CD4-positive, alpha-beta T cell treated with Interleukin-15 for 4 hours (primary cell): ENCODE measurements at regions not wholly inside any gene's neighbourhood (a gene's known extent, or its start where the extent isn't known, plus 50 kb on each side); places are given as distances from the start of the nearest gene placed in this dataset.
"Not testable (repeated sequence)": the region's sequence is repeated elsewhere in the genome, so short reads cannot be mapped to it uniquely, and the experiment has no call there.

Source experiments
- DNase-seq: peaks from one replicate; pipeline ENCODE4 v3.0.0-alpha.2; 2020; ENCODE audit warnings: low spot score

DNA sequence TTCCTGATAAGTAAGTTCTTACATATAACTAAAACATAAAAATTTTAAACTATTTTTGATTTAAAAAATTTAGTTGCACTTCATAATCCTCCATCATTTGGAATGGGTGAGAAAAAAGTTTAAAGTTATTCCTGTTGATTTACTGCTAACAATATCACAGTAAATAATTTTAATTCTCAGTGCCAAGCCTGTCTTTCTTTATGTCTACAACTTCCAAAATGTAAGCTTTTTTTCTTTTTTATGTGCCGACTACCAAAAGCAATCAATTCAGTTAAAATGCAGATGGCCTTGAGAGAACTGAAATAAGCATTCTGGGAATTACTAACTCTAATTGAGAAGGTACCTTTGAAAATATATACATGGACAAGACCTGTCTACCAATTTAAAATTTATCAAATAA is 1224.3 kb upstream of the B3GALT2 start:
- no peak for DNase-seq

DNA sequence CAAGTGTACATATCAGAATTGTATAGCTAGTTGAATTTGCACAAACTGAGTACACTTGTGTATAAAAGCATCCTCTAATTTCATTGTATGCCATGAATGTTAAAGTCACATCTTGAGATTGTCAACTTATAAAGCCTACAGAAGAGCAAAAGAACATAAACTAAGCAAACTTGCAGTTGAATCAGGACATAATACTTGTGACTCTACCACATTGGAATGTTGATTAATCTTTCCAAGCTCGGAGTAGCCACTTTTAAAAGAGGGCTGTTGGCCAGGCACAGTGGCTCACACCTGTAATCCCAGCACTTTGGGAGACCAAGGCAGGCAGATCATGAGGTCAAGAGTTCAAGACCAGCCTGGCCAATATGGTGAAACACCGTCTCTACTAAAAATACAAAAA is 1220.8 kb upstream of the B3GALT2 start:
- not testable (repeated sequence) for DNase-seq

DNA sequence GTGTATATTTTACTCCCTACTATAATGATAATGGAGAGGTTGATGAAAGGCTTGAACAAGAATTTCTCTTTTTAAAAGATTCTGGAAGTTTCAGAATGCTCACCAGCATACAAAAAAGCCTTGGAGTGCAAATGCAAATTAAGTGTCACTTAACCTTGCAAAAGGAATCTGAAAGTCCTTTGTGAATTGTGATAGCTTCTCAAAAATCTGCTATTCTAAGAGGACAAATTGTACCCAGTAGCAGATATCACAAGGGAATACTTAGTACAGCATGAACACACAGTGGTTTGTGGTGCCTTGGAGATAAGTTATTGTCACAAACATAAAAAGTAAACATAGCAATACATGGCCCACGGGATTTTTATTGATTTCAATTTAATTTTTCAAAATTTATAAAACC is 1208.3 kb upstream of the B3GALT2 start:
- no peak for DNase-seq

- DNase-seq = no peak
Observed at GRCh38 chr1:194387531-194387930, 1201.1 kb upstream of the B3GALT2 start.

DNA sequence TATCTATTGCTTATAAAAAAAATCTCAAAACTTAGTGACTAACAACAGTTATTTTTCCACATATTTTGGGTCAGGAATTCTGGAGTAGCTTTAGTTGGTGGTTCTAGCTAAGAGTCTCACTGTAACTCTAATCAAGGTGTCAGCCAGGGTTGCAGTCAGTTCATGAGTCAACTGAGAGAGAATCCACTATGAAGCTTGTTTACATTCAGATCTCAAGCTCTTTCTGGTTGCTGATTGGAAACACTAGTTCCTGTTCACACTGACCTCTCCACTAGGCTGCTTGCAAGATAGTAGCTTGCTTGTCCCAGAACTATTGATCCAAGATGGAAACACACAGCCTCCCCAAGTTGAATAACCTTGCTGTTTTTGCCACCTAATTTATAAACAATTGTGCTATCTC is 1192.1 kb upstream of the B3GALT2 start:
- no peak for DNase-seq

DNA sequence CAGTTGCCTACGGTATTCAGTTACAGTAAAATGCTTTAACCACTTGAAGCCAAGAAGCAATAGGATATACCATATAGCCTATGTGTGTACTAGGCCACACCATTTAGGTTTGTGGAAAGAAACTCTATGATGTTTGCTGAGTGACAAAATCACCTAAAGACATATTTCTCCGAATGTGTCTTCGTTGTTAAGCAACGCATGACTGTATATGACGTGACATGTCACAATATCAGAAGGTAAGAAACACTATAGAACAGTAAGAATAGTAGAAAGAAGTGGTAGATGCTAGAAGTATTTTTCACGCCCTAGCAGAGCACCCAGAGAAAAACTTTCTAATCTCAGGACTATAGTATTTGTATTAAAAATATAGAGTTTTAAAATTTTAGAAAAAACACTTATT is 1188.2 kb upstream of the B3GALT2 start:
- DNase-seq = no peak

GRCh38 chr1:194372266-194372665 is 1185.9 kb upstream of the B3GALT2 start:
- no peak for DNase-seq

DNA sequence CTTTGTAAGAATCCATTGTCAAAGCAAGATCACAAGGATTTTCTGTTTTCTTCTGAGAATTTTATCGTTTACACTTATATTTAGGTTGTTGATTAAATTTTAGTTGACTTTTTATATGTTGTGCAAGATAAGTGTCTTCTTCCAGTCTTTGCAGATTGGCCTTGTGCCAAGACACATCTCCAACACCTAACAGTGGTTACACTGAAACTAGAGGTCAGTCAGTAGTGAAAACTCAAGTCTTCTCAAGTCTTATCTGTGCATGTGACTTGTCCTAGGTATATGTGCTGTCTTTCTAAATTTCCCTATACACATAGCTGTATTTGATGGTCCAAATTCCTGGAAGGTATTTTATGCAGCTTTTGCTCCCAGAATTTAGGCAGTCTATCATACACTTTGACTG is 1183.2 kb upstream of the B3GALT2 start:
- DNase-seq = no peak

DNA sequence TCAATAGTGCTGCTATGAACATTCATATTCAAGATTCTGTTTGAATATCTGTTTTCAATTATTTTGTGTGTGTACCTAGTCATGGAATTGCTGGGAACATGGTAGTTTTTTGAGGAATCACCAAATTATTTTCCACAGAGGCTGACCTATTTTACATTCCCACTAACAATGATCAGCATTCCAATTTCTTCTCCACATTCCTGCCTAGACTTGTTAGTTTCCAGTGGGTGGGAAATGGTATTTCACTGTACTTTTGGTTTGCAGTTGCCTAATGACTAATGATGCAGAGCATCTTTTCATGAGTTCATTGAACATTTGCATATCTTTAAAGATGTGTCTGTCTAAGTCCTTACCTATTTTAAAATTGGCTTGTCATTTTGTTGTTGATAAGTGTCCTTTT is 1182.6 kb upstream of the B3GALT2 start:
- DNase-seq = no peak

DNA sequence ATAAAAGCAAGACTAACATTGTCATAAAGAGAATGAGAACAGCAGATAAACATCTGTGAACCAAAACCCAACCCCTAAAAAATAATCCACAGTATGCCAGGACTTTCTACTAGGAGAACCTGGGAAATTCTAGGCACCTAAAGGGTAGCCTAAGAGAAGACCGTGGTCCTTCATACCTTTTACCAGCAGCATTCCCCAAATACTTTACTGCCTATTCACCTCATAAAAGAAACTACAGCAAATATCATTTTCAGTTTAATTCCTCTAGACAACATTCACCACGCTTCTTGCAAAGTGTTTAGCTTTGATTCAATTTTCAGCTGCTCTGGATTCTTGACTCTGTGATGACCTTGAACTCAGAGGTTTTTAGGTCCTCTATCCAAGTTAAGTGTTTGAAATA is 1180.7 kb upstream of the B3GALT2 start:
- no peak for DNase-seq

DNA sequence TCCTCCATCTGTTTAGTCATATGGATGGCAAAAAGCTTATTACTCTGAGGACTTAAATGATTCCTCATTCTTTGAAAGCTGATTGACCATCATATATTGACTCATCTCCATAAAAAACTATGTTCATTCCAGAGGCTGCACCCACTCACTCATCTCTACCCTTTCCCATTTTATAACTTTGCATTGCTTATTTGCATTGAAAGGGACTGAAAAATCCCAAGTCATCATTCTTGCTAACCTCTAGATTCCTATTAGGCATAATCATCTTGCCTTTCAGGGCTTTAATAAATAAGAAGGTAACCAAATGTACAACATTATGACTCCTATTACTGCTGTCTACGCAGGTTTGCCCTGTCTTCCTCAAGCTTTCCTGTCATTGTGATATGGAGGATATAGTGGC is 1180.3 kb upstream of the B3GALT2 start:
- DNase-seq = no peak

DNA sequence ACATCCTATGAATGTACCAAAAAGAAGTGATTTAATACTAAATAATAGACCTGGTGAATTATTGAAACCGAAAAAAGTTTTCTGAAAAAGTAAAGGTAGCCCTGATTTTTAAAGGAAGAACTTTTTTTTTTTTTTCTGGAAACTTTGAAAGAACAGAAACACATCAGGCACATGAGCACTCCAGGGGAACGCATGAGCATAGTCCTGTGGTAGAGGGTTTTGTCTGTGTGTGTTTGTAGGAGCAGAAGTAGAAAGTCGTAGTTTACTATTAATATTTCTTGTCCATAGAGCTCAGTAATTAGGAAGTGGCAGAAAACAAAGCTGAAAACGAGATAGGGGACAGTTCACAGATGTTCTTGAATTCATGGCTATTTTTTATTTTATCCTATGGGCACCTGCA is 1175.9 kb upstream of the B3GALT2 start:
- no peak for DNase-seq

DNA sequence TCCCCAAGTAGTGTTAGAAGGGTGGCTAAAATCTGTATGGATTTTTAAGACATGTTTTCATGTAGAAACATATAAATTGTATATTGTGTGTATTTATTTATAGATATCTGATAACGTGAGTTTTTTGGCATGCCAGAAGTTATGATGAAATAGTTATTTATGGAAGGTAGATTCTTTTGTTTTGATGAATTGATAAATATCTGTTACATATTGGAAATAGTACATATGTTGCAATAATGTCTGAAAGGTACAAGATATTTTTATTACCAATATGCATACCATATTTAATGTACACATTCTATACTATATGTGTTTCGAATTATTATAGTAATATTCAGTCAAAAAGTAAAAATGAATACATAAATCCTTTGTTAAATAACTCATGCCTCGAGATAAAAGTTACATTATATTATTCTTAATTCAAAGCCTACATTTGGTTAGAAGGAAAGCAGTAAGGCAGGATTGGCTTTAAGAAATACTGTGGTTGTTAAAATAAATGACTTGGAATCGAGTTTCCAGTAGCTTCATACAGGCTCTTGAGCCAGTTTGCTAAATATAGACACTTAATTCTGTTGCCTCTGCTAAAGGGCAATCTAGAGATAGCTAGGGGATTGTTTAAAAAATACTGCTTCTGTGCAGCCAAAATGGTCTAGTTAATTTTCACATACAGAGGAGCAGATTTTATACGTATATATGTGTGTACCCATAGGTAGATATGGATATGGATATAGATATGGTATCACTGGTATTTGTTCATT is 1175.1 kb upstream of the B3GALT2 start:
- DNase-seq = no peak

DNA sequence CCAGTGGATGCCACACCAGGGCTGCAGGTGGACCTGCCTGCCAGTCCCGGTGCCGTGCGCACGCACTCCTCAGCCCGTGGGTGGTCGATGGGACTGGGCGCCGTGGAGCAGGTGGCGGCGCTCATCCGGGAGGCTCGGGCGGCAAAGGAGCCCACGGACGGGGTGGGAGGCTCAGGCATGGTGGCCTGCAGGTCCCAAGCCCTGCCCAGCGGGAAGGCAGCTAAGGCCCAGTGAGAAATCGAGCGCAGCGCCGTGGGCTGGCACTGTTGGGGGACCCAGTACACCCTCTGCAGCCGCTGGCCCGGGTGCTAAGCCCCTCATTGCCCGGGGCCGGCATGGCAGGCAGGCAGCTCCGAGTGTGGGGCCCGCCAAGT is 1171.8 kb upstream of the B3GALT2 start:
- no peak for DNase-seq

DNA sequence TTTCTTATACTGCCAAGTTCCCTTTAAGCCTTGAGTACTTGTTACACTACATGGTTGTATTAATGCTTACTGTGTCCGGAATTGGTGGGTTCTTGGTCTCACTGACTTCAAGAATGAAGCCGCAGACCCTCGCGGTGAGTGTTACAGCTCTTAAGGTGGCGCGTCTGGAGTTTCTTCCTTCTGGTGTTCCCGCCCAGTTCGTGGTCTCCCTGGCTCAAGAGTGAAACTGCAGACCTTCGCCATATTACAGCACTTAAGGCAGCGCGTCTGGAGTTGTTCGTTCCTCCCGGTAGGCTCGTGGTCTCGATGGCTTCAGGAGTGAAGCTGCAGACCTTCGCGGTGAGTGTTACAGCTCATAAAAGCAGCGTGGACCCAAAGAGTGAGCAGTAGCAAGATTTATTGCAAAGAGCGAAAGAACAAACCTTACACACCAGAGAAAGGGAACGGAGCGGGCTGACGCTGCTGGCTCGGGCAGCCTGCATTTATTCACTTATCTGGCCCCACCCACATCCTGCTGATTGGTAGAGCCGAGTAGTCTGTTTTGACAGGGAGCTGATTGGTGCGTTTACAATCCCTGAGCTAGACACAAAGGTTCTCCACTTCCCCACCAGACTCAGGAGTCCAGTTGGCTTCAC is 1171.3 kb upstream of the B3GALT2 start:
- not testable (repeated sequence) for DNase-seq

GRCh38 chr1:194355488-194356106 is 1169.2 kb upstream of the B3GALT2 start:
- DNase-seq = no peak

- no peak for DNase-seq
Observed at GRCh38 chr1:194353121-194353520, 1166.7 kb upstream of the B3GALT2 start.

DNA sequence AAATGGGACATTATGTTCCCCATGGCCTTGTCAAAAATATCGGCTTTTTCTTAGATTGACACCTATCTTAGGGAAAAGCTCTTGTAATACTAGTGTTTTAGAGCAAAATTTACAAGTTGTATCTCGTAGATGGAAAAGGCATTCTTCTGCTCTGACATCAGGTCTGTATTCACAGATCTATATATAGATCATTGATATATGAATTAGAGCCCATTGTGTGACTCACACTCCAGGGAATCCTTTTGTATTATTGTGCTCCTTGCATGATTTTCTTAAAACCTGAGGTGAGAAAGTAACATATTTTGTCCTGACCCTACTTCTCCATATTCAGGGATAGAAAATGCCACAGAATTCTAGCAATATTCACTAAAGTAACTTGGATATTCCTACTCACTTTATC is 1160.8 kb upstream of the B3GALT2 start:
- no peak for DNase-seq

DNA sequence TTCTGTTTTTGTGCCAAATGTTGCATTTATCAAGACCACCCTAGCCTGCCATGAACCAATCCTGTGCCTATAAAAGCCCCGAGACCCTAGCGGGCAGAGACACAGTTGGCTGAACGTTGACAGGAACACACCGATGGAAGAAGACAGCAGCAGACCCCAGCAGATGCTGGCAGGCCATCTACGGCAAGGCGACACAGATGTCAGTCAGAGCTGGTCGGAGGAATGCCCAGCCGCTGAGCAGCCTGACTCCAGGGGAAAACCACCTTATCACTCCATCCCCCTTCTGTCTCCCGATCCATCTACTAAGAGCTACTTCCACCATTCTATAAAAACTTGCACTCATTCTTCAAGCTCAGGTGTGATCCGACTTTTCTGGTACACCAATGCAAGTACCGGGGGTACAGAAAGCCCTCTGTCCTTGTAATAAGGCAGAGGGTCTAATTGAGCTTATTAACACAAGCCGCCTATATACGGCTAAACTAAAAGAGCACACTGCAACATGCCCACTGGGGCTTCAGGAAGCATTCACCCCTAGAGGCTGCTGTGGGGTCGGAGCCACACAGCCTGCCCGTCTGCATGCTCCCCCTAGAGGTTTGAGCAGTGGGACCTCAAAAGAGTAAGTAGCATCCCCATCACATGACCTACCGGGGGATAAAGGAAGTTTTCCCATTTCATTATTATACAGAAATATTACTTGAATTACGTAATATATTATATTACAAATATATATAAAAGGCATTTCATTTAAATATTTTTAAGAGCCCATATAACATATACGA is 1156.3 kb upstream of the B3GALT2 start:
- DNase-seq = no peak

DNA sequence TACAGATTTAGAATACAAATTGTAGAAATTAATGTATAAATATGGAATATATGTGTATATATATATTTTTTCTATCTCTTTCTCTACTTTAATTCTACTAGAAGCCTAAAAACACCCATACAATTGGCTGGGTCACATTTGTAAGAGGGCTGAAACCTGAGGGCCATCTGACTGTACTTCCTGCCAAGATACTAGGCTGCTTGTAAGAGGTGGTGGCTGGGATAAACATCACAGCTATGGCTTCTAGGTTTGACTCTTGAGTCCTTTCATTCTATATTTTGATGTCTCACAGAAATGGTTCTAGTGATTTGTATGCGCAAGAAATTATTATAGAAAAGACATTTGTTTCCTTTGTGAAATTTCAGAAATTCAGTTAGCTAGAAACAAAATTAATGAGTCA is 1155.2 kb upstream of the B3GALT2 start:
- DNase-seq = no peak

DNA sequence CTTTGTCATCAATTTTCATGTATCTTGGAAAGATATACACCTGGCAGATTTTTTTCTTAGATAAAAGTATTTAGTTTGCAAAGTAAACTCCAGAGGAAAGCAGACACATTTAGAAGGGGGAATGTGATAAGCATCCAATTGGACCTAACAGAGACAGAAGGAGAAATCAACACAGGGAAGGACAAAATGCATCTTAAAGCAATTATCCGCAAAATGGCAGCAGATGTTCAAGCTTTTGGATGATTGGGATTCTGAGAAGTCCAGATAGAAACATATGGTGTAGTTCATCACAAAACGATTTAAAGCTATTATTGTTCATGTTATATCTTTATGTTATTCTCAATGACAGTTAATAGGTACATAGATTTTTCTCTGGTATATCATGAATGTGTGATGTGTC is 1153.1 kb upstream of the B3GALT2 start:
- DNase-seq = no peak

- no peak for DNase-seq
Observed at GRCh38 chr1:194338241-194338948, 1152.0 kb upstream of the B3GALT2 start.
